DOHH2 (cell line): ENCODE measurements at regions not wholly inside any gene's neighbourhood (a gene's known extent, or its start where the extent isn't known, plus 50 kb on each side); places are given as distances from the start of the nearest gene placed in this dataset.

ENCODE experiments used
- H3F3A ChIP-seq: fragments of 200-600 bp; sonication (generic), shearing (Covaris generic); 2 replicates; pipeline ENCODE4 v1.6.0; 2016; ENCODE audit warnings: antibody characterized with exemption, mild to moderate bottlenecking; ENCODE audit not compliant: control insufficient read depth, insufficient read depth
- H3K27ac ChIP-seq: fragments of 200-600 bp; sonication (generic); 2 replicates; pipeline ENCODE4 v1.5.1; 2014; ENCODE audit warnings: low read depth, mild to moderate bottlenecking, low read length, moderate library complexity
- H3K27me3 ChIP-seq: fragments of 200-600 bp; sonication (generic); 2 replicates; pipeline ENCODE4 v1.6.1; 2014; ENCODE audit warnings: mild to moderate bottlenecking, low read length, mixed read lengths; ENCODE audit not compliant: control insufficient read depth
- H3K36me3 ChIP-seq: fragments of 200-600 bp; sonication (generic); 2 replicates; pipeline ENCODE4 v1.6.1; 2014; ENCODE audit warnings: mild to moderate bottlenecking, low read length, moderate library complexity, mixed read lengths; ENCODE audit not compliant: control insufficient read depth
- H3K4me1 ChIP-seq: fragments of 200-600 bp; sonication (generic); 2 replicates; pipeline ENCODE4 v1.6.1; 2014; ENCODE audit warnings: mild to moderate bottlenecking, low read length, mixed read lengths; ENCODE audit not compliant: control insufficient read depth
- H3K4me2 ChIP-seq: fragments of 200-600 bp; sonication (generic); 2 replicates; pipeline ENCODE4 v1.6.0; 2014; ENCODE audit warnings: mild to moderate bottlenecking, low read length, moderate library complexity
- H3K4me3 ChIP-seq: fragments of 200-600 bp; sonication (generic); 2 replicates; pipeline ENCODE4 v1.5.1; 2014; ENCODE audit warnings: mild to moderate bottlenecking, low read length, mixed read lengths
- H3K79me2 ChIP-seq: fragments of 200-600 bp; sonication (generic); 2 replicates; pipeline ENCODE4 v1.6.1; 2014; ENCODE audit warnings: mild to moderate bottlenecking, low read length, mixed read lengths; ENCODE audit not compliant: control insufficient read depth
- H3K9me2 ChIP-seq: fragments of 200-600 bp; sonication (generic); replicated peaks from 2 replicates; pipeline ENCODE4 v1.6.1; 2014; ENCODE audit warnings: mild to moderate bottlenecking, low read length, mixed read lengths; ENCODE audit not compliant: control insufficient read depth
- H3K9me3 ChIP-seq: fragments of 200-600 bp; sonication (generic); 2 replicates; pipeline ENCODE4 v1.6.1; 2014; ENCODE audit warnings: antibody characterized with exemption, low read length, mixed read lengths; ENCODE audit not compliant: control insufficient read depth, insufficient read depth
- H4K20me1 ChIP-seq: fragments of 200-600 bp; sonication (generic); 2 replicates; pipeline ENCODE4 v1.6.0; 2014; ENCODE audit warnings: low read depth, mild to moderate bottlenecking, antibody characterized with exemption, low read length, moderate library complexity; ENCODE audit not compliant: control insufficient read depth, insufficient read depth
- EZH2phosphoT487 ChIP-seq: fragments of 200-600 bp; sonication (generic); IDR thresholded peaks from 2 replicates; pipeline ENCODE4 v1.6.1; 2017; ENCODE audit warnings: borderline replicate concordance, mild to moderate bottlenecking, antibody characterized with exemption, low read length, moderate library complexity, mixed read lengths
- TF ChIP-seq, protein P1 (sequence below): fragments of 200-600 bp; sonication (generic); IDR thresholded peaks from one replicate; pipeline ENCODE4 v1.5.1; 2014; ENCODE audit warnings: antibody characterized with exemption, mild to moderate bottlenecking, low read depth, low read length; ENCODE audit not compliant: poor library complexity, severe bottlenecking

- Histone ChIP-seq H3K27ac (no peak overlapping the region), H3F3A (peaks cover 6% of the 10 kb centered on the region), H3K9me3 (no peaks in the 10 kb centered on the region), H3K4me3 (no peak overlapping the region), H3K4me2 (no peak overlapping the region), H3K27me3 (no peaks in the 10 kb centered on the region), H4K20me1 (no peaks in the 10 kb centered on the region), H3K9me2 (no peaks in the 10 kb centered on the region), H3K4me1 (peaks cover 37% of the 10 kb centered on the region), H3K36me3 (no peaks in the 10 kb centered on the region), H3K79me2 (no peaks in the 10 kb centered on the region)
- TF ChIP-seq, protein P1, sequence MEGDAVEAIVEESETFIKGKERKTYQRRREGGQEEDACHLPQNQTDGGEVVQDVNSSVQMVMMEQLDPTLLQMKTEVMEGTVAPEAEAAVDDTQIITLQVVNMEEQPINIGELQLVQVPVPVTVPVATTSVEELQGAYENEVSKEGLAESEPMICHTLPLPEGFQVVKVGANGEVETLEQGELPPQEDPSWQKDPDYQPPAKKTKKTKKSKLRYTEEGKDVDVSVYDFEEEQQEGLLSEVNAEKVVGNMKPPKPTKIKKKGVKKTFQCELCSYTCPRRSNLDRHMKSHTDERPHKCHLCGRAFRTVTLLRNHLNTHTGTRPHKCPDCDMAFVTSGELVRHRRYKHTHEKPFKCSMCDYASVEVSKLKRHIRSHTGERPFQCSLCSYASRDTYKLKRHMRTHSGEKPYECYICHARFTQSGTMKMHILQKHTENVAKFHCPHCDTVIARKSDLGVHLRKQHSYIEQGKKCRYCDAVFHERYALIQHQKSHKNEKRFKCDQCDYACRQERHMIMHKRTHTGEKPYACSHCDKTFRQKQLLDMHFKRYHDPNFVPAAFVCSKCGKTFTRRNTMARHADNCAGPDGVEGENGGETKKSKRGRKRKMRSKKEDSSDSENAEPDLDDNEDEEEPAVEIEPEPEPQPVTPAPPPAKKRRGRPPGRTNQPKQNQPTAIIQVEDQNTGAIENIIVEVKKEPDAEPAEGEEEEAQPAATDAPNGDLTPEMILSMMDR: no peak
- TF ChIP-seq EZH2phosphoT487: no peak
Observed at GRCh38 chrX:9336456-9336855, 128.4 kb upstream of the TBL1X start.

DNA sequence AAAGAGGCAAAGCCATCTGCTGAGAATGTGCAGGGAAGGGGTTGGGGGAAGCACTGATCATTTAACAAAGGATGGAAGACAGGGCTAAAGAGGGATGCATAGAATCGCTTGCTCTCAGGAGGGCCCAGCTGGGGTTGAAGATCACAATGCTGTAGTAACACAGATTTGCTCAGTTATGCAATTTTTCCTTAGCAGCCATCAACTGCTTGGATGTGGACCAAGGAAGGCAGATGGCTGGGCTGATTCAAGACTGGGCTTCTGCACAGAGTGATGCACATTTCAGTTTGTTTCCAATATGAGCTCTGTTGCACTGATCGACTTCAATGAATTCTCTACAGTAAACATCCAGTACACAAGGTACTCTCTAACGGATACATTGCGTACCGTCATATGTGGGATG is 127.8 kb upstream of the TBL1X start:
- Histone ChIP-seq H4K20me1 (no peaks in the 10 kb centered on the region), H3K4me2 (no peak overlapping the region), H3F3A (peaks cover 9% of the 10 kb centered on the region), H3K27me3 (no peaks in the 10 kb centered on the region), H3K27ac (no peak overlapping the region), H3K4me1 (peaks cover 40% of the 10 kb centered on the region), H3K36me3 (no peaks in the 10 kb centered on the region), H3K4me3 (no peak overlapping the region), H3K9me2 (no peaks in the 10 kb centered on the region), H3K79me2 (no peaks in the 10 kb centered on the region), H3K9me3 (no peaks in the 10 kb centered on the region)
- TF ChIP-seq, protein P1: no peak
- TF ChIP-seq EZH2phosphoT487: no peak

DNA sequence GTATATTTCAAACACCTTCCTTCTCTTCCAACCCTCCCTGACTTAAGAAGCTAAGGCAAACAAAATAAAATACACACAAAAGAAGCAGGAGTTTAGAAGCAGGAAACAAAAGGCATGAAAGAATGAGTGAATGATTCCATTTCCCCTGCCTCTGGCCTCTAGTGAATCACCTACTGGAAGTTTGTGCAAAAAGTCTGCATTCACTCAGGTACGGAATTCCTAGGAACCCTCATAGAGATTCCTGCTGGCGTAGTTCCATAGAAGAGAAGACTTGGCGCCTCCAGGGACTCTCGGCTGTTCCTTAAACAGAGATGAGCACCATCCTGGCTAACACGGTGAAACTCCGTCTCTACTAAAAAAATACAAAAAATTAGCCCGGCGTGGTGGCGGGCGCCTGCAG is 125.9 kb upstream of the TBL1X start:
- H3K4me3 ChIP-seq: no peak overlapping the region
- H3K9me3 ChIP-seq: no peaks in the 10 kb centered on the region
- H3F3A ChIP-seq: peaks cover 9% of the 10 kb centered on the region
- H3K27ac ChIP-seq: no peak overlapping the region
- no peaks in the 10 kb centered on the region for H4K20me1 ChIP-seq
- no peak overlapping the region for H3K4me2 ChIP-seq
- no peak for TF ChIP-seq EZH2phosphoT487
- TF ChIP-seq, protein P1: no peak
- no peaks in the 10 kb centered on the region for H3K79me2 ChIP-seq
- no peaks in the 10 kb centered on the region for H3K36me3 ChIP-seq
- H3K9me2 ChIP-seq: no peaks in the 10 kb centered on the region
- no peaks in the 10 kb centered on the region for H3K27me3 ChIP-seq
- peaks cover 48% of the 10 kb centered on the region for H3K4me1 ChIP-seq
